B cell (primary cell): ENCODE measurements at regions not wholly inside any gene's neighbourhood (a gene's known extent, or its start where the extent isn't known, plus 50 kb on each side); places are given as distances from the start of the nearest gene placed in this dataset.

Source experiments
- ATAC-seq: fragments of 200-7000 bp; cut with Tn5 transposase; one replicate; pipeline ENCODE4 v1.10.0; 2021; ENCODE audit warnings: low read depth, mild to moderate bottlenecking, moderate number of reproducible peaks, moderate library complexity
- CTCF ChIA-PET: fragments of 350-600 bp; sonication (Branson Sonifier 250); formaldehyde crosslinking; loops from one replicate; lab custom pipeline; 2021; ENCODE audit warnings: antibody characterized with exemption, inconsistent platforms; lab: Charles Lee
- POLR2A ChIA-PET: fragments of 350-600 bp; sonication (Branson Sonifier 250); formaldehyde crosslinking; loops from one replicate; lab custom pipeline; 2021; ENCODE audit warnings: antibody characterized with exemption; lab: Charles Lee
- DNase-seq: peaks from one replicate; pipeline ENCODE4 v3.0.0; 2013
- H2AFZ ChIP-seq: 2 replicates; pipeline ENCODE4 v1.6.1; 2012; ENCODE audit warnings: mild to moderate bottlenecking, low read depth, low read length; ENCODE audit not compliant: insufficient read depth, poor library complexity, severe bottlenecking
- H3K27ac ChIP-seq, 2 donors: 1 replicate in 1 of 2; 2 replicates in 1 of 2; pipeline ENCODE4 v1.5.1; 2012 to 2013; ENCODE audit warnings: low read length in 2 of 2, mild to moderate bottlenecking in 2 of 2, moderate library complexity in 1 of 2
- H3K27me3 ChIP-seq, 4 experiments: fragments of 200-600 bp in 1 of 4; sonication (generic) in 1 of 4; replicated peaks in 1 of 4; 1 replicate in 2 of 4; 2 replicates in 2 of 4; pipeline versions ENCODE4 v1.6.1 to v1.7.0; 2013 to 2016; ENCODE audit warnings: low read length in 3 of 4, mild to moderate bottlenecking in 2 of 4, mixed read lengths in 1 of 4, moderate library complexity in 1 of 4; ENCODE audit not compliant: insufficient read depth in 4 of 4, control insufficient read depth in 3 of 4; ENCODE audit errors: control extremely low read depth in 1 of 4
- H3K36me3 ChIP-seq, 2 experiments: replicated peaks in 1 of 2; 1 replicate in 1 of 2; 2 replicates in 1 of 2; pipeline versions ENCODE4 v1.6.1 to v1.7.1; 2013; ENCODE audit warnings: low read length in 1 of 2; ENCODE audit not compliant: insufficient read depth in 2 of 2, control insufficient read depth in 1 of 2; ENCODE audit errors: control extremely low read depth in 1 of 2, extremely low read depth in 1 of 2
- H3K4me1 ChIP-seq, 2 donors: fragments of 200-600 bp in 1 of 2; sonication (generic) in 1 of 2; 1 replicate in 1 of 2; 2 replicates in 1 of 2; pipeline versions ENCODE4 v1.5.1 to v1.6.1; 2013 to 2017; ENCODE audit warnings: low read length in 2 of 2; ENCODE audit not compliant: control insufficient read depth in 2 of 2, insufficient read depth in 2 of 2
- H3K4me2 ChIP-seq: replicated peaks from 2 replicates; pipeline ENCODE3; 2012; ENCODE audit warnings: mild to moderate bottlenecking, low read depth, low read length; ENCODE audit not compliant: poor library complexity, severe bottlenecking
- H3K4me3 ChIP-seq, 5 experiments: fragments of 200-600 bp in 1 of 5; sonication (generic) in 1 of 5; 1 replicate in 3 of 5; 2 replicates in 2 of 5; pipeline versions ENCODE4 v1.5.1 to v1.7.0; 2011 to 2016; ENCODE audit warnings: low read length in 4 of 5, mild to moderate bottlenecking in 4 of 5, low read depth in 2 of 5, control low read depth in 1 of 5, moderate library complexity in 1 of 5; ENCODE audit not compliant: insufficient read depth in 1 of 5; ENCODE audit errors: control extremely low read depth in 1 of 5, extremely low read depth in 1 of 5
- H3K79me2 ChIP-seq: fragments of 200-600 bp; sonication (generic); one replicate; pipeline ENCODE4 v1.6.0; 2016; ENCODE audit warnings: low read length; ENCODE audit not compliant: control insufficient read depth, insufficient read depth
- H3K9ac ChIP-seq: fragments of 200-600 bp; sonication (generic); 2 replicates; pipeline ENCODE4 v1.6.1; 2017; ENCODE audit warnings: mild to moderate bottlenecking, low read length, moderate library complexity
- H3K9me3 ChIP-seq, 3 donors: one replicate each; pipeline versions ENCODE4 v1.6.1 to v1.7.1; 2013; ENCODE audit warnings: low read length in 2 of 3; ENCODE audit not compliant: control insufficient read depth in 2 of 3, insufficient read depth in 1 of 3; ENCODE audit errors: control extremely low read depth in 1 of 3
- H4K20me1 ChIP-seq: 2 replicates; pipeline ENCODE4 v1.6.0; 2012; ENCODE audit warnings: mild to moderate bottlenecking, low read length; ENCODE audit not compliant: insufficient read depth, control insufficient read depth, poor library complexity, severe bottlenecking
- H3K27ac Mint-ChIP-seq: one replicate; pipeline ENCODE4 v1.8.0; 2021; ENCODE audit warnings: mixed read lengths
- H3K27me3 Mint-ChIP-seq: one replicate; pipeline ENCODE4 v1.8.0; 2021; ENCODE audit warnings: mixed read lengths
- H3K4me1 Mint-ChIP-seq: one replicate; pipeline ENCODE4 v1.8.0; 2021; ENCODE audit warnings: mixed read lengths
- H3K4me3 Mint-ChIP-seq: one replicate; pipeline ENCODE4 v1.8.0; 2021; ENCODE audit warnings: mixed read lengths
- H3K9me3 Mint-ChIP-seq: one replicate; pipeline ENCODE4 v1.8.0; 2022; ENCODE audit warnings: mixed read lengths; ENCODE audit not compliant: insufficient read depth
- EZH2 ChIP-seq: IDR thresholded peaks from 2 replicates; pipeline ENCODE4 v1.6.1; 2012; ENCODE audit warnings: borderline replicate concordance, low read depth, mild to moderate bottlenecking, moderate library complexity, low read length; ENCODE audit not compliant: insufficient read depth, poor library complexity, severe bottlenecking
- WGBS: methylation state at CpG from one replicate; pipeline ENCODE4 v1.1.5; 2013; ENCODE audit warnings: missing lambda C conversion rate; ENCODE audit not compliant: insufficient coverage; 5-methylcytosine and 5-hydroxymethylcytosine counted together
- intact Hi-C: fragments of 100-400 bp; cut with micrococcal nuclease; formaldehyde crosslinking; loops from one replicate; pipeline ENCODE4 v1.10.0; 2022
- TF ChIP-seq, protein P1 (sequence below): fragments of 200-600 bp; IDR thresholded peaks from one replicate; pipeline ENCODE4 v1.8.0; 2022; ENCODE audit warnings: antibody characterized with exemption, mild to moderate bottlenecking

DNA sequence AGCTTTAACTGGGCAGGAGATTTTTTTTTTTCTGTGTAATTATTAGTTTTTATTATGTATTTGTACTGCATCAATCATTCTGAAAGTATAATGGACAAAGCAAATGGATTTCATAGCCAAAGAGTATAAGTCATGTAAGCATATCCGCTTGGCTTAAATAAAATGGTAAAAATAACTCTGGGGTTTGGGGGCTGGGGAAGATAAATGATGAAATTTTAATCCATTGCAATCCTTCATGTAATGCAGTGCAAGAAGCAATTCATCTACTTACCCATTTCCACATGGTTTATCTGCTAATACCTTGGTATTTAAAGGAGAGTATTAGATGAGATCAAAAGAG is 781.4 kb downstream of the QKI start:
- Histone ChIP-seq H3K4me2 (no peak overlapping the region), H2AFZ (no peak overlapping the region), H3K27me3 (no peaks in the 10 kb centered on the region), H3K9ac (no peak overlapping the region), H4K20me1 (no peaks in the 10 kb centered on the region), H3K36me3 (no peaks in the 10 kb centered on the region), H3K9me3 (no peaks in the 10 kb centered on the region), H3K27ac (no peak overlapping the region), H3K79me2 (no peaks in the 10 kb centered on the region), H3K4me1 (no peaks in the 10 kb centered on the region), H3K4me3 (no peak overlapping the region)
- CTCF ChIA-PET = no interaction called here
- no peak for TF ChIP-seq EZH2
- TF ChIP-seq, protein P1, sequence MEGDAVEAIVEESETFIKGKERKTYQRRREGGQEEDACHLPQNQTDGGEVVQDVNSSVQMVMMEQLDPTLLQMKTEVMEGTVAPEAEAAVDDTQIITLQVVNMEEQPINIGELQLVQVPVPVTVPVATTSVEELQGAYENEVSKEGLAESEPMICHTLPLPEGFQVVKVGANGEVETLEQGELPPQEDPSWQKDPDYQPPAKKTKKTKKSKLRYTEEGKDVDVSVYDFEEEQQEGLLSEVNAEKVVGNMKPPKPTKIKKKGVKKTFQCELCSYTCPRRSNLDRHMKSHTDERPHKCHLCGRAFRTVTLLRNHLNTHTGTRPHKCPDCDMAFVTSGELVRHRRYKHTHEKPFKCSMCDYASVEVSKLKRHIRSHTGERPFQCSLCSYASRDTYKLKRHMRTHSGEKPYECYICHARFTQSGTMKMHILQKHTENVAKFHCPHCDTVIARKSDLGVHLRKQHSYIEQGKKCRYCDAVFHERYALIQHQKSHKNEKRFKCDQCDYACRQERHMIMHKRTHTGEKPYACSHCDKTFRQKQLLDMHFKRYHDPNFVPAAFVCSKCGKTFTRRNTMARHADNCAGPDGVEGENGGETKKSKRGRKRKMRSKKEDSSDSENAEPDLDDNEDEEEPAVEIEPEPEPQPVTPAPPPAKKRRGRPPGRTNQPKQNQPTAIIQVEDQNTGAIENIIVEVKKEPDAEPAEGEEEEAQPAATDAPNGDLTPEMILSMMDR = no peak
- Mint-ChIP-seq H3K4me1 (no peaks in the 10 kb centered on the region), H3K9me3 (no peaks in the 10 kb centered on the region), H3K4me3 (no peak overlapping the region), H3K27ac (no peak overlapping the region), H3K27me3 (no peaks in the 10 kb centered on the region)
- ATAC-seq (no peak), DNase-seq (no peak)
- intact Hi-C loops = no loop called here
- POLR2A ChIA-PET = no interaction called here
- no CpG with 5 or more reads among the region's 1 CpG for WGBS

DNA sequence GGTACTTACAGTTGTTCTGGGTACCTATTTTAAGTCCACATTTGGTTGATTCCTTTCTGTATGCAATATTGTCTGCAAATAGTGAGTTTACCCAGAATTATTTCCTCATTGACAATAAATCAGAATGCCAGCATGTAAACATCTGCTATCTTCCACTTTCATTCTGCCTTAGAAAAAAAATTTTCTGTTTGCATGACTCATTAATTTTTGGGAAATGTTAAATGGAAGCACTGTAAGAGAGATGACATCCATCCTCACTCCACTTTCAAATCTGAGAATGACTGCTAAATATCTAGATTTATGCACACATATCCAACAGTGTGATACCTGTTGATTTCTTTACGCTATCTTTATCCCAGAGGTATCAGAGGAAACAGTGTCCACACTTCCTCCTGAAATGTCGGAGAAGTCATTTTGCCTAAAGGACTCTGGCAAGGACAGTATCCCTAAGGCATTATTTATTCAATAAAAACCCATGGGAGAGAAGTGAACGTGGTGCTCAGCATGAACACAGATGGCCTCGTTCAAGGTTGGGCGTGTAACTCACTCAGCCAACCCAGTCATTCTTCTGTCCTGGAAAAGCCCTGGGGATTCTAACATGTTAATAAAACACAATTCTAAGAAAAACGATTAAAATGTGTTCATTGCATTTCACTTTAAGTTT is 780.9 kb downstream of the QKI start:
- Mint-ChIP-seq H3K27ac (no peak overlapping the region), H3K27me3 (no peaks in the 10 kb centered on the region), H3K4me3 (no peak overlapping the region), H3K9me3 (no peaks in the 10 kb centered on the region), H3K4me1 (no peaks in the 10 kb centered on the region)
- H3K36me3 ChIP-seq = no peaks in the 10 kb centered on the region
- intact Hi-C loops = no loop called here
- H4K20me1 ChIP-seq = no peaks in the 10 kb centered on the region
- ATAC-seq (no peak), DNase-seq (no peak)
- POLR2A ChIA-PET = no interaction called here
- TF ChIP-seq, protein P1 = no peak
- no peak for TF ChIP-seq EZH2
- CTCF ChIA-PET = no interaction called here
- H3K79me2 ChIP-seq = no peaks in the 10 kb centered on the region
- no peak overlapping the region for H2AFZ ChIP-seq
- H3K4me3 ChIP-seq = no peak overlapping the region
- no peaks in the 10 kb centered on the region for H3K9me3 ChIP-seq
- H3K27me3 ChIP-seq = no peaks in the 10 kb centered on the region
- H3K4me1 ChIP-seq = no peaks in the 10 kb centered on the region
- WGBS = 100% methylated on average over 2 of the region's 6 CpGs
- H3K4me2 ChIP-seq = no peak overlapping the region
- H3K9ac ChIP-seq = no peak overlapping the region
- no peak overlapping the region for H3K27ac ChIP-seq
